Astrocyte of the spinal cord (primary cell): ENCODE measurements at regions not wholly inside any gene's neighbourhood (a gene's known extent, or its start where the extent isn't known, plus 50 kb on each side); places are given as distances from the start of the nearest gene placed in this dataset.
A peak's percentile ranks its signal among the peaks of the same experiment; 100 is the strongest.

Source experiments
- DNase-seq: peaks from one replicate; pipeline ENCODE4 v3.0.0; 2011; ENCODE audit warnings: low read depth, low spot score
- H3K4me3 ChIP-seq: 2 replicates; pipeline ENCODE4 v1.5.1; 2011; ENCODE audit warnings: low read depth, mild to moderate bottlenecking, low read length, moderate library complexity
- in situ Hi-C: cut with HindIII; loops from 2 replicates; pipeline ENCODE4 v1.10.0; 2017; ENCODE audit warnings: low sequenced_read_pairs
- TF ChIP-seq, protein P1 (sequence below): IDR thresholded peaks from 2 replicates; pipeline ENCODE4 v1.5.1; 2012; ENCODE audit warnings: low read depth, mild to moderate bottlenecking, low read length, inconsistent platforms

DNA sequence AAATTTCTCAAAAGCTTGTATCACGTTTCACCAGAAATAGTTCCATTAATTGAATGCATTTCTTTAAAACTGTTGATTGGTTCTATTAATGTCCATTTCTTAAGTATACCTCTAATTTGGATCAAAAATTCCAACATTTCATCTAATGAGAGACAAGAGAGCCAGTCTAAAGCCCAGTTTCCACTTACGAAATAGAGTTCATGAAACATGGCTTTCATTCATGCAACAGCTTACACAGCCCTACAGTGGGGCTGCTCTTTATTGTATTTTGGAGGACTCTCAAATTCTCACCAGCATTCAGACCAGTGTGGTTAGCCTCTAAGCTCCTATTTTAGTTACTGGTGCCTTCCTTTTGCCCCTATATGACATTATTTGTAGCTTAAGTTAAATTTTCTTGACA, 566.9 kb upstream of the RGMB start:
- TF ChIP-seq, protein P1, sequence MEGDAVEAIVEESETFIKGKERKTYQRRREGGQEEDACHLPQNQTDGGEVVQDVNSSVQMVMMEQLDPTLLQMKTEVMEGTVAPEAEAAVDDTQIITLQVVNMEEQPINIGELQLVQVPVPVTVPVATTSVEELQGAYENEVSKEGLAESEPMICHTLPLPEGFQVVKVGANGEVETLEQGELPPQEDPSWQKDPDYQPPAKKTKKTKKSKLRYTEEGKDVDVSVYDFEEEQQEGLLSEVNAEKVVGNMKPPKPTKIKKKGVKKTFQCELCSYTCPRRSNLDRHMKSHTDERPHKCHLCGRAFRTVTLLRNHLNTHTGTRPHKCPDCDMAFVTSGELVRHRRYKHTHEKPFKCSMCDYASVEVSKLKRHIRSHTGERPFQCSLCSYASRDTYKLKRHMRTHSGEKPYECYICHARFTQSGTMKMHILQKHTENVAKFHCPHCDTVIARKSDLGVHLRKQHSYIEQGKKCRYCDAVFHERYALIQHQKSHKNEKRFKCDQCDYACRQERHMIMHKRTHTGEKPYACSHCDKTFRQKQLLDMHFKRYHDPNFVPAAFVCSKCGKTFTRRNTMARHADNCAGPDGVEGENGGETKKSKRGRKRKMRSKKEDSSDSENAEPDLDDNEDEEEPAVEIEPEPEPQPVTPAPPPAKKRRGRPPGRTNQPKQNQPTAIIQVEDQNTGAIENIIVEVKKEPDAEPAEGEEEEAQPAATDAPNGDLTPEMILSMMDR = no peak
- in situ Hi-C loops = no loop called here
- no peak for DNase-seq
- H3K4me3 ChIP-seq = no peak overlapping the region

DNA sequence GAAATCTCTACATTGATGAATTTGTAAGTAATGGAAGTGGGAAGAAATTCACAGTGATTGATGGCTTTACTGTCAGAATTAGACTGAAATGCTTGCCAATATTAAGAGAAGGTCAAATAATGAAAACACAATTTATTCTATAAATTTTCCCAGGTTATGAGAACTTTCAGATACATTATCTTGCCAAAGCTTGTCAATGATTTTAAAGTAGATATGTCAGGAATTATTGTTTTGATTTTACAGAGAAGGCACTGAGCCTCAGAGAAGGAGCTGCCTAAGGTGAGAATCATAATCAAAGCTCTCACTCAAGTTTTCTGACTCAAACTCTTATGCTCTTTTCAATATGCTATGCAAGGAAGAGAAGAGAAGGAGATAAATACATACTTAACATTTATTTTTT, 564.0 kb upstream of the RGMB start:
- DNase-seq = no peak
- in situ Hi-C loops = no loop called here
- TF ChIP-seq, protein P1 = no peak
- H3K4me3 ChIP-seq = no peak overlapping the region

DNA sequence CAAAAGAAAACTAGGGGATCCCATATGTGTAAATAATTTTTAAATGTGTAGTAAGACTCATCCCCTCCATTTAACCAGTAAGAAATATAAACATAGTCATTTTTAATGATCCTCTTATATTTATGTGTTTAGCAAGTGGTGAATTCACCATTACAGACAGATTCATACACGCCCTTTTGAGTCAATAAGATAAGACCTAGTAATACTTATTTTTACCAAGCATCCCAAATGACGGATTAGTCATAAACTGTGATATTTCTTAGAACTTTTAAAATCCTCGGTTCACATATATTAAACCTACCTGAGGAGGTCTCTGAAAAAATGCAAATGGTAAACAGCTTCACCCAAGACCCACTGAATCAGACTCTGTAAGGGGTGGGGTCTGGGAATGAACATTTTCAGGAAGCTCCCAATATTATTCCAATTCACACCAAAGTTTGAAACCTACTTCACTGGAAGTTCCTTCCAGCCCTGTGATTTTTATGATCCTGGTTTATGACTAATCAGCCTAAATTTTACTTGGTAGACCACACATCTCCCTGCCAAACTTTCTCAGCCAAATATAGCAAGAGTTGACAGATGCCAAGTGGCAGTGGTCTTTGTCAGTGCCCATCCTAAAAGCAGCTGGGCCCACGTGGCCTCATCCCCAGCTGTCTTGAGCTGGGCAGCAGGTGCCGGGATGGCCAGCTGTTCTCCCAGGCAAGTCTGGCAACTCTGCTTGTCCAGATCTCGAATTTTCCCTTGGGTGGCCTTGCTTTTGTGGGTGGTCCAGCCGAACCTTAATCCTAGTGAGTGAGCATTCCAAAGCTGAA, 559.0 kb upstream of the RGMB start:
- peak; percentile 81 for DNase-seq
- in situ Hi-C loops = no loop called here
- no peak overlapping the region for H3K4me3 ChIP-seq
- TF ChIP-seq, protein P1 = no peak

DNA sequence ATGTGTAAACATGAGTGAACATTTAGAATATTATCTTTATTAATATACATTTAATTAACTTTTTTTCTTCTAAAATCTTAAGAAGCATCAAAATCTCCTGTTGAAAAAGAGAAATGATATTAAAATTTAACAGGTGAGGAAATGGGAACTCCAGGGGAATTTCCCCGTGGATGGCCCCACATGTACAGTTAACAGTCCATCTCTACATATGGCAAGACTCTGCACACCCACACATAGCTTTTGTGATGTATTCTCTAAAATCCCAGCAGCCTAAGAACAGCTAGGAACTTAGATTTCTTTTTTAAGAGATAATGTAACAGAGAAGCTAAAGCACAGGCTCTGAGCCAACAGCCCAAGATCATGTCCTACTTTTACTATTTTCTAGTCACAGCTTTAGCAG, 556.3 kb upstream of the RGMB start:
- in situ Hi-C loops = no loop called here
- no peak for DNase-seq
- TF ChIP-seq, protein P1 = no peak
- no peak overlapping the region for H3K4me3 ChIP-seq

DNA sequence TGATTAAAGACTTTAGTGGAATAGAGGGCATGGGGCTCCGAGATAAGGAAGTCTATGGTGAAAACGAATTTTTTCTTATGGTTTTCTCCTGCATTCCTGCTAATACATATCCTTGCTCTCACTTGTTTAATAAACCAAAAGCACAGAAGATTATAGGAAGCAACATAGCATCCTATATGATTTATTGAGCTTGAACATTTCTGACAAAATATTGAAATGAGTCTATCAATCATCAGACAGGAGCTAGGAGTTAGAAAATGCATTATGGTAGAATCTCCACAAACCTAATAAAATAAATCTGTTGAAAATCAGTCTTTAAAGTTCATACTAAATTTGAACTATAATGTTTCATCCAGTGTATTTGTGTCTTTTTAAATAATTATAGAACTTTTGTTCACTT, 554.6 kb upstream of the RGMB start:
- in situ Hi-C loops = no loop called here
- no peak for DNase-seq
- TF ChIP-seq, protein P1 = no peak
- no peak overlapping the region for H3K4me3 ChIP-seq

DNA sequence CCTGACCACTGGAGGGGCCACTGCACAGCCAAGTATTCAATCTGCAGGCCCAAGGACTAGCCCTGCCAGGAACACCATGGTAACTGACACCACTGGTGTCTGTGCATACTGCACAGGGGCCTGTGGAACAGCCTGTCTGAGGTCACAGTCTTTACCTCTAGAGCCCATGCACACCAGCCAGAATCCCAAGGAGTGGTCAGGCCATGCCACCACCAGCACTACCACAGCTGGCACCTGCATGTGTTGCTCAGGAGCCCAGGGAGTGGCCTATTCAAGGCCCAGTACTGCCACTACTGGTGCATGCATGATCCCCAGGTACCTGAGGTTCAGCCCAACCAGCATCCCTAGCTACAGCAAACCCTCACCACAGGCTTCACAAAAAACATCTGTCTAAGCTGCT, 546.0 kb upstream of the RGMB start:
- in situ Hi-C loops = no loop called here
- no peak overlapping the region for H3K4me3 ChIP-seq
- TF ChIP-seq, protein P1 = no peak
- DNase-seq = no peak
